ENCODE measurements at regions not wholly inside any gene's neighbourhood (a gene's known extent, or its start where the extent isn't known, plus 50 kb on each side); places are given as distances from the start of the nearest gene placed in this dataset.

- no peak for DNase-seq
These were observed 256.2 kb downstream of the MAN2A1 start for GRCh38 chr5:109945723-109946480.

GRCh38 chr5:109946610-109947009 lies 256.9 kb downstream of the MAN2A1 start:
- no peak for DNase-seq

GRCh38 chr5:109947667-109948066 lies 257.9 kb downstream of the MAN2A1 start:
- DNase-seq = no peak

- no peak for DNase-seq
These were observed 260.9 kb downstream of the MAN2A1 start for GRCh38 chr5:109950634-109951033.

GRCh38 chr5:109951348-109951747 lies 261.6 kb downstream of the MAN2A1 start:
- no peak for DNase-seq

- DNase-seq = no peak
These were observed 262.0 kb downstream of the MAN2A1 start for GRCh38 chr5:109951758-109952157.

- no peak for DNase-seq
These were observed 264.0 kb downstream of the MAN2A1 start for GRCh38 chr5:109953761-109954160.

GRCh38 chr5:109956884-109957283 lies 267.2 kb downstream of the MAN2A1 start:
- no peak for DNase-seq

GRCh38 chr5:109958082-109958481 lies 268.4 kb downstream of the MAN2A1 start:
- no peak for DNase-seq

GRCh38 chr5:109959652-109960051 lies 269.9 kb downstream of the MAN2A1 start:
- no peak for DNase-seq

- peak; percentile 67 to 91 (median 87) for DNase-seq
These were observed 272.0 kb downstream of the MAN2A1 start for GRCh38 chr5:109961751-109962150.

GRCh38 chr5:109962882-109963603 lies 273.3 kb downstream of the MAN2A1 start:
- DNase-seq = peak in 2 of 3 donors; percentile 22 to 35

GRCh38 chr5:109964136-109964535 lies 274.4 kb downstream of the MAN2A1 start:
- peak in 2 of 3 donors; percentile 14 to 30 for DNase-seq

- DNase-seq = no peak
These were observed 275.9 kb downstream of the MAN2A1 start for GRCh38 chr5:109965634-109966033.

GRCh38 chr5:109971968-109972367 lies 282.2 kb downstream of the MAN2A1 start:
- no peak for DNase-seq

GRCh38 chr5:109981979-109982378 lies 292.3 kb downstream of the MAN2A1 start:
- no peak for DNase-seq

- DNase-seq = no peak
These were observed 293.3 kb downstream of the MAN2A1 start for GRCh38 chr5:109982966-109983534.

GRCh38 chr5:109986726-109987125 lies 297.0 kb downstream of the MAN2A1 start:
- no peak for DNase-seq

- DNase-seq = no peak
These were observed 297.6 kb downstream of the MAN2A1 start for GRCh38 chr5:109987355-109987754.

- no peak for DNase-seq
These were observed 298.2 kb downstream of the MAN2A1 start for GRCh38 chr5:109987970-109988369.

GRCh38 chr5:109989161-109989560 lies 299.4 kb downstream of the MAN2A1 start:
- no peak for DNase-seq

- no peak for DNase-seq
These were observed 300.4 kb downstream of the MAN2A1 start for GRCh38 chr5:109989994-109990722.

- DNase-seq = no peak
These were observed 301.1 kb downstream of the MAN2A1 start for GRCh38 chr5:109990723-109991359.
